Activated CD8-positive, alpha-beta memory T cell treated with anti-CD3 and anti-CD28 coated beads for 36 hours (primary cell): ENCODE measurements at regions not wholly inside any gene's neighbourhood (a gene's known extent, or its start where the extent isn't known, plus 50 kb on each side); places are given as distances from the start of the nearest gene placed in this dataset.
"Not testable (repeated sequence)": the region's sequence is repeated elsewhere in the genome, so short reads cannot be mapped to it uniquely, and the experiment has no call there.

Source experiments
- CTCF ChIA-PET: fragments of 350-600 bp; sonication (Branson Sonifier 250); formaldehyde crosslinking; loops from one replicate; lab custom pipeline; 2021; ENCODE audit warnings: antibody characterized with exemption; lab: Charles Lee
- POLR2A ChIA-PET: fragments of 350-600 bp; sonication (Branson Sonifier 250); formaldehyde crosslinking; loops from one replicate; lab custom pipeline; 2021; ENCODE audit warnings: antibody characterized with exemption; lab: Charles Lee

DNA sequence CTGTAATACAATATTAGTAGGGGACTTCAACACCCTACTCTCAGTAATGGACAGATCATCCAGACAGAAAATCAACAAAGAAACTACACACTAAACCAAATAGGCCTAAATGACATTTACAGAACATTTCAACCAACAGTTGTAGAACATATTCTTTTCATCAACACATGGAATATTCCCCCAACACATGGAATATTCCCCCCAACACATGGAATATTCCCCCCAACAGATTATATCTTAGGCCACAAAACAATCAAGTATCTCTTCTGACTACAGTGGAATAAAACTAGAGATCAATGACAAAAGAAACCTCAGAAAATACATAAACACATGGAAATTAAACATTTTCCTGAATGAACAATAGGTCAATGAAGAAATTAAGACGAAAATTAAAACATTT, 187.2 kb upstream of the RBBP8 start:
- ChIA-PET CTCF (no interaction called here), POLR2A (no interaction called here)

DNA sequence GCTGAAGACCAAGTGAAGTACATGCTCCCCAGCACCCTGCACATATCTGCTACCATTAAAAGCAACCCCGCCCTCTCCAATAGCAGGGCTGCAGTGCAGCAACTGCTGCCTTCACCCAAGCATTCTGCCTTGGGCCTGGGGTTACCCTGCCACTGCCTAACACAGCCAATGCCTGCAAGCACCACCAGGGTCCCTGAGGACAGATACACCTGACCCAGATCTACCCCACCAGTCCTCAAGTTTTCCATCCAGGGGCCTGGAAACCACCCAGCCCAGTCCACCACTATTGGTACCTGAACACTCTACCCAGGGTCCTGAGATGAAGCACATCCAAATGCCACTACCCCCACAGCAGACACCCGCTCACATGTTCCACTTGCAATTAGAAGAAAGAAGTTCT, 181.1 kb upstream of the RBBP8 start:
- ChIA-PET CTCF (no interaction called here), POLR2A (no interaction called here)

GRCh38 chr18:22753130-22753831, 179.8 kb upstream of the RBBP8 start:
- ChIA-PET POLR2A (no interaction called here), CTCF (no interaction called here)

- POLR2A ChIA-PET, CTCF ChIA-PET: not testable (repeated sequence)
These were observed 169.1 kb upstream of the RBBP8 start for GRCh38 chr18:22764005-22764404.

DNA sequence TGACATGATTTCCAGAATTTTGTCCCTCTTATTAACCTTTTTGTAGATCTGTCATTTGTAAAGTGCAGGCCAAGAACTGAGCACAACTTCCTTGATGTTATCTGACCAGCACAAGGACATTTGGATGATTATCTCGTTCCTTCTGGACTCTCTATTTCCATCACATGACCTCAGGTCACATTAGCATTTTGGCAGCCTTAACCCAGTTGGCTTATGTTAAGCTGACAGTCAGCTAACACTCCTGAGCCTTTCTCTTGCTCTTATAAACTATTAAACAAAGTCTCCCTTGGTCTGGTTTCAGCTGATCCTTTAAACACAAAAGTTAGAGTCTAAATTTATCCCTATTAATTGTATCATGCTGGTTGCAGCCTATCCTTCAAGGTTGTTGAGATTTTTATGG, 167.2 kb upstream of the RBBP8 start:
- ChIA-PET POLR2A (no interaction called here), CTCF (no interaction called here)

DNA sequence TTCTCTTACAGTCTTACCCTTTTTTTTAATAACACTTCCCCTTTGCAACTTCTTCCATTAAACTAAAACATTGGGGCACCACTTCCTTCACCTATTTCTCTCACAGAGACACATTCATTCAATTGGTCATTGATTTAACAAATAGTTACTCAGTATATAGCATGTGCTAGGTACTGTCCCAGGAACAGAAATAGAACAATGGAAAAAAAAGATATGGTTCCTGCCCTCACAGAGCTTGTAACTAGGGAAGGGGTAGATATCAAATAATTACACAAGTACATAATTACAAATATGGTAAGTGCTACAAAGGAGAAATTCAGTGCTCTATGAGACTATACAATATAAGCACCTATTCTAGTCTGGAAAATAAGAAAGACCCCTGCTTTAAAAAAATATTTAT, 165.5 kb upstream of the RBBP8 start:
- ChIA-PET CTCF (no interaction called here), POLR2A (no interaction called here)

GRCh38 chr18:22773944-22774343, 159.2 kb upstream of the RBBP8 start:
- POLR2A ChIA-PET = no interaction called here
- CTCF ChIA-PET = no interaction called here

GRCh38 chr18:22778996-22779395, 154.1 kb upstream of the RBBP8 start:
- ChIA-PET CTCF (no interaction called here), POLR2A (no interaction called here)

- ChIA-PET POLR2A (no interaction called here), CTCF (no interaction called here)
These were observed 149.9 kb upstream of the RBBP8 start for GRCh38 chr18:22783245-22783644.

DNA sequence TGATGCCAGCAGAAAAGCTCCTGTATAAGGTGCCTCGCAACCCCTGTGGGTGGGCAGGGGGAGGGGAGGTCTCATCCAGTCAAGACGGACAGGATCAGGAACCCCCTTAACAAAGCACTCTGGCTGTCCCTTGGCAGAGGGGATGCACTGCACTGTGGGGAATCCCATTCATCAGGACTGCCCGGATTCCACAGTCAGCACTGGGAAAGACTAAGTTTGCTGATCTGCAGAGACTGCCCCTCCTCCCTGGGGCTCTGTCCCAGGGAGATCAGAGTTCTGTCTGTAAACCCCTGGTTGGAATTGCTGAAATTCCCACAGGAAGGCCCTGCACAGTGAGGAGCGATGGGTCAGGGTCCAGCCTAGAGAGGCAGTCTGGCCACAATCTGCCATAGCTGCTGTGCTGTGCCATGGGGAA, 149.5 kb upstream of the RBBP8 start:
- ChIA-PET CTCF (no interaction called here), POLR2A (no interaction called here)

DNA sequence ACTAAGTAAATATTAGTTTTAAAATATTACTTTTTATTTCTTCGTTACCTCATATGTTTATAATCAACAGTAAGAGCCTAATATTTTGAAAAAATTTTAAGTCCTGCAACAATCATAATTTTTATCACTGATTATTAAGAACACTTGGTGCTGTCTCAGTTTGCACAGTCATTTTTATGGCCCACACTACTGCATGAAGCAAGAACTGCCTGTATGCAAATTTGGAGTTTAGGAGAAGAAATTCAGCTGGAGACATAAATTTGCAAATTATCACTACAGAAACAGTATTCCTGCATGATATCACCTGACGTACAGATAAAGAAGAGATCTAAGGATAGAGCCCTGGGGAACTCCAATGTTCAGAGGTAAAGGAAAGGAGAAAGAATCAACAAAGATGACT, 144.1 kb upstream of the RBBP8 start:
- POLR2A ChIA-PET = no interaction called here
- CTCF ChIA-PET = interaction anchor here (1.9 kb wide), 1 partner anchor 9 kb away, joined by 9 read pairs; no protein-coding TSS in a partner anchor

DNA sequence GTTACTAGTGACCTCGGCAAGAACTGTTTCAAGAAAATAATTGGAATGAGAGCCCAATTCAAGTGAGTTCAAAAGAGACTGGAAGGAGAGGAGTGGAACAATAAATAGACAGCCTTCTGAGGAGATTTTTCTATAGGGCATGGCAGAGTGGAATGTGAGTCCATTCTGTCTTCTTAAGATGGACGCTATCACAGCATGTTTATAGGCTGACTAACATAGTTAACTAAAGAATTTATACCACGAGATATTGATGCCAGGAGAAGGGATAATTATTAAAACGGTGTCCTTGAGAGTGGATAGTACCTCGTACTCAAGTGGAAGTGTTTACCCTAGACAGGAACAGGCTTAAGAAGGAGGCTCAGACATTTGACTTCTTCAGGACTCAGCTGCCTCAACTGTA, 143.5 kb upstream of the RBBP8 start:
- ChIA-PET POLR2A (no interaction called here), CTCF (interaction anchor here (1.9 kb wide), 1 partner anchor 8 kb away, joined by 9 read pairs; no protein-coding TSS in a partner anchor)

- CTCF ChIA-PET = interaction anchor here (1.9 kb wide), 1 partner anchor 7 kb away, joined by 9 read pairs; no protein-coding TSS in a partner anchor
- POLR2A ChIA-PET = no interaction called here
These were observed 142.4 kb upstream of the RBBP8 start for GRCh38 chr18:22790545-22791309.

GRCh38 chr18:22791310-22791610, 141.9 kb upstream of the RBBP8 start:
- POLR2A ChIA-PET = no interaction called here
- CTCF ChIA-PET = no interaction called here

DNA sequence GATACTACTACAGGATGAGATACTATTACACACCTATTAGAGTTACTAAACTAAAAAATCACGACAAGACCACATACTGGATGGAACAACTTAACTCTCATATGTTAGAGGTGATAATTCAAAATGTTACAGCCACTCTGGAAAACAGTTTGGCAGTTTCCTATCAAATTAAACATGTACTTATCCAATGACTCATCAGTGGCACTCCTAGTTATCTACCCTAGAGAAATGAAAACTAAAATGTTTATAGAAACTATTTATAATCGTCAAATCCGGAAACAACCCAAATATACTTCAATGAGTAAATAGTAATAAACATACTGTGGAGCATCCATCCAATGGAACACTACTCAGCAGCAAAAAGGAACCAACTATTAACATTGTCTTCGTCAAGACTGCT, 137.0 kb upstream of the RBBP8 start:
- ChIA-PET CTCF (no interaction called here), POLR2A (no interaction called here)

DNA sequence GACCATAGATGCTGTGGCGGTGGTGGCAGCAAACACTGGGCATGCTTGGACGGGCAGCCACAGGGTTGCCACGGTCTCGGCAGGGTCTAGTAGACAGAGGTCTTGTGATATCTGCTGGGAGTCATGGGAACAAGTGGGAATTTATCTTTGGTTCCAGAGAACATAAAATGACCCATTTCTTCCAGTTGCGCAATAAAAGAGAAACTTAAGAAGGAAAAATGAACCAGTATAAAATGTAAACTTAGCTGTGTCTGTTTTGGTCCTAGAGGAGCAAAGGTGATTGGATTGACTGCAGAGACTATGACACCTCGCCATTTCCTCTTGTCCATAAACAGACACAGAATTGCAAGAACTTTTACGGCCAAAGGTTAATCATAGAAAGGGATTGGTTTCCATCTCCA, 132.6 kb upstream of the RBBP8 start:
- ChIA-PET POLR2A (no interaction called here), CTCF (interaction anchor here (0.9 kb wide), 1 partner anchor 26 kb away, joined by 3 read pairs; no protein-coding TSS in a partner anchor)

DNA sequence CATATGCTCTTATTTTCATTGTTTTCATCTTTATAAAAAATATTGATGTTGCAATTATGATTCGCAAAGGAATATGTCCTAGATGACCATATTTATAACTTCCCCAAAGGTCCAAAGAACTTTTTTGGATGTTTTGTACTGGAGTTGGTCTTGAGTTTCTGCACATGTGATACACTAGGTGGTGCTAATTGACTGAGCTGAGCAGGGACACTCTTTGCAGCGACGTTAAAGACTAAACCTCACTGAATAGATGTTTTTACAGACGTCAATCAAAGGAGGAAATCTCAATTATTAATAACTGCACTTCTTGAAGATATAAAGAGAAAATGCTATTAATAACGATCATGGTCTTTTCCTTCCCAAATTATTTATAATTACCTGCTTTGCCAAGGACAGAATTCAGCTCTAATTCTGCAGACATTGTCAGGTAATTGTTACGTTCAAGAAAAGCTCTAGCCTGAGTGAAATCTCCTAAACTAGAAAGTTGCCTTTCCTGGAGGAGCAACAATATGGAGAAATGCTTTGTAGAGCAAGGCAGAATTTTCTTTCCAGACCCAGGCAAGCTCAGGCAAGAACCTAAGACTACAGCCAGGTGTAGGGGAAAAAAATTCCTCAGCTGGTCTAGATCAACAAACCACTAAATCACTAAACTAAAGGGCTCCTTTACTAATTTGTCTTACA, 119.3 kb upstream of the RBBP8 start:
- ChIA-PET CTCF (interaction anchor here (0.6 kb wide), 1 partner anchor 1000 kb away, joined by 4 read pairs; no protein-coding TSS in a partner anchor), POLR2A (no interaction called here)

GRCh38 chr18:22814329-22814703, 118.8 kb upstream of the RBBP8 start:
- POLR2A ChIA-PET = no interaction called here
- CTCF ChIA-PET = no interaction called here

- ChIA-PET POLR2A (no interaction called here), CTCF (no interaction called here)
These were observed 116.6 kb upstream of the RBBP8 start for GRCh38 chr18:22816266-22817176.

DNA sequence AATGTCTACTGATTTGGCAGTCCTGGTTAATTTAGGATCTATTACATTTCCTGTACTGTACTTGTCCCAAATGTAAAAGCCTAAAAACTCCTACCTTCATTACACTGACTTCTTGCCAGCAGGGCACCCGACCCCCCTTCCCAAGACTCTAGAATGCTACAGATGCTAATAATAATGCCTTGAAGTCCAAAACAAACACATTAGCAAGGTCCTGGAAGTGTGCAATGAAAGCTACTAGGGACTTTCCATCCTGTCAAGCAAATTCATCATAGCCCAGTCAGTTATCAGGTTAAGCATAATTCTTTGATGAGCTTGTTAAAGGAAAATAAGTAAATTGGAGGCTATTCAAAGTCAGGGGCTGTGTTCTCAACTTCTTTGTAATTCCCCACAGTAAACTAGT, 115.3 kb upstream of the RBBP8 start:
- POLR2A ChIA-PET = no interaction called here

More for the DNA sequence above, 115.3 kb upstream of the RBBP8 start:
- CTCF ChIA-PET = no interaction called here
